ENCODE measurements at regions not wholly inside any gene's neighbourhood (a gene's known extent, or its start where the extent isn't known, plus 50 kb on each side); places are given as distances from the start of the nearest gene placed in this dataset.
"Not testable (repeated sequence)": the region's sequence is repeated elsewhere in the genome, so short reads cannot be mapped to it uniquely, and the experiment has no call there.

GRCh38 chr22:48299124-48299523 lies 1528.5 kb downstream of the BRD1 start:
- DNase-seq (ENCODE audit: low spot score) (no peak), ATAC-seq (ENCODE audit: insufficient number of reproducible peaks, low FRiP score, low read depth) (no peak)
- no peak overlapping the region for H3K27ac ChIP-seq
- TF ChIP-seq, protein P1, sequence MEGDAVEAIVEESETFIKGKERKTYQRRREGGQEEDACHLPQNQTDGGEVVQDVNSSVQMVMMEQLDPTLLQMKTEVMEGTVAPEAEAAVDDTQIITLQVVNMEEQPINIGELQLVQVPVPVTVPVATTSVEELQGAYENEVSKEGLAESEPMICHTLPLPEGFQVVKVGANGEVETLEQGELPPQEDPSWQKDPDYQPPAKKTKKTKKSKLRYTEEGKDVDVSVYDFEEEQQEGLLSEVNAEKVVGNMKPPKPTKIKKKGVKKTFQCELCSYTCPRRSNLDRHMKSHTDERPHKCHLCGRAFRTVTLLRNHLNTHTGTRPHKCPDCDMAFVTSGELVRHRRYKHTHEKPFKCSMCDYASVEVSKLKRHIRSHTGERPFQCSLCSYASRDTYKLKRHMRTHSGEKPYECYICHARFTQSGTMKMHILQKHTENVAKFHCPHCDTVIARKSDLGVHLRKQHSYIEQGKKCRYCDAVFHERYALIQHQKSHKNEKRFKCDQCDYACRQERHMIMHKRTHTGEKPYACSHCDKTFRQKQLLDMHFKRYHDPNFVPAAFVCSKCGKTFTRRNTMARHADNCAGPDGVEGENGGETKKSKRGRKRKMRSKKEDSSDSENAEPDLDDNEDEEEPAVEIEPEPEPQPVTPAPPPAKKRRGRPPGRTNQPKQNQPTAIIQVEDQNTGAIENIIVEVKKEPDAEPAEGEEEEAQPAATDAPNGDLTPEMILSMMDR (IDR thresholded peaks at IDR 0.05) = no peak
- no peaks in the 10 kb centered on the region for H3K27me3 ChIP-seq (replicated peaks; ENCODE audit: insufficient read depth)
- H3K9me3 ChIP-seq = no peaks in the 10 kb centered on the region
- no peaks in the 10 kb centered on the region for H3K36me3 ChIP-seq
- no peaks in the 10 kb centered on the region for H3K4me1 ChIP-seq (ENCODE audit: control insufficient read depth in 1 of 2, low read depth in 2 of 2)
- no peak overlapping the region for H3K4me3 ChIP-seq

DNA sequence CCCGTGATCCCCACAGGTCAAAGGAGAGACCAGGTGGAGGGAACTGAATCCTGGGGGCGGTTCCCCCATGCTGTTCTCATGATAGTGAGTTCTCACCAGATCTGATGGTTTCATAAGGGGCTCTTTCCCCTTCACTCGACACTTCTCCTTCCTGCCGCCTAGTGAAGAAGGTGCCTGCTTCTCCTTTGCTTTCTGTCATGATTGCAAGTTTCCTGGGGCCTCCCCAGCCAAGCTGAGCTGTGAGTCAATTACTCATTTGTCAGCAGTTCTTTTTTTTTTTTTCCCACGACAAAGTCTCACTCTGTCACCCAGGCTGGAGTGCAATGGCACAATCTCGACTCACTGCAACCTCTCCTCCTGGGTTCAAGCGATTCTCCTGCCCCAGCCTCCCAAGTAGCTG lies 1530.4 kb downstream of the BRD1 start:
- ATAC-seq (ENCODE audit: insufficient number of reproducible peaks, low FRiP score, low read depth) (no peak), DNase-seq (ENCODE audit: low spot score) (no peak)
- no peaks in the 10 kb centered on the region for H3K27me3 ChIP-seq (replicated peaks; ENCODE audit: insufficient read depth)
- H3K9me3 ChIP-seq = no peaks in the 10 kb centered on the region
- no peaks in the 10 kb centered on the region for H3K36me3 ChIP-seq
- H3K27ac ChIP-seq = no peak overlapping the region
- TF ChIP-seq, protein P1 (IDR thresholded peaks at IDR 0.05) = no peak
- H3K4me1 ChIP-seq (ENCODE audit: control insufficient read depth in 1 of 2, low read depth in 2 of 2) = no peaks in the 10 kb centered on the region
- no peak overlapping the region for H3K4me3 ChIP-seq

DNA sequence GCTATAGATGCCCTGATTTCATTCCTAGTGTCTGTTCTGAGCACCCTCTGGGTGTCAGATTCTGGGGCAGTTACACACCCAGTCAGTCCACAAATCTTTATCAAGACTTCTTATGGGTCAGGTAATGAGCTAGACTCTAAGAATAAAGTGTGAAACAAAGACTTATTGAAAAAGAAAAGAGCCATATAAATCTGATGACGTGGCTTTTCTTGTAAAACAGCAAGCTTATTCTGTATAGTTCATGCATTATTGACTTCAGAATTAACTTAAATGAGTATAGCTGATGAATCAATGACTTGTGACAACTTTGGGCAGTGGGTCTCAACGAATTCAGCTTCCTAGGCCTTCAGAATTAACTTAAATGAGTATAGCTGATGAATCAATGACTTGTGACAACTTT lies 1527.5 kb downstream of the TBC1D22A start:
- H3K27ac ChIP-seq; ATAC-seq (ENCODE audit: insufficient number of reproducible peaks, low FRiP score, low read depth); H3K4me1 ChIP-seq (ENCODE audit: control insufficient read depth in 1 of 2, low read depth in 2 of 2); H3K4me3 ChIP-seq; H3K36me3 ChIP-seq; DNase-seq (ENCODE audit: low spot score); H3K27me3 ChIP-seq (replicated peaks; ENCODE audit: insufficient read depth); H3K9me3 ChIP-seq: not testable (repeated sequence)

DNA sequence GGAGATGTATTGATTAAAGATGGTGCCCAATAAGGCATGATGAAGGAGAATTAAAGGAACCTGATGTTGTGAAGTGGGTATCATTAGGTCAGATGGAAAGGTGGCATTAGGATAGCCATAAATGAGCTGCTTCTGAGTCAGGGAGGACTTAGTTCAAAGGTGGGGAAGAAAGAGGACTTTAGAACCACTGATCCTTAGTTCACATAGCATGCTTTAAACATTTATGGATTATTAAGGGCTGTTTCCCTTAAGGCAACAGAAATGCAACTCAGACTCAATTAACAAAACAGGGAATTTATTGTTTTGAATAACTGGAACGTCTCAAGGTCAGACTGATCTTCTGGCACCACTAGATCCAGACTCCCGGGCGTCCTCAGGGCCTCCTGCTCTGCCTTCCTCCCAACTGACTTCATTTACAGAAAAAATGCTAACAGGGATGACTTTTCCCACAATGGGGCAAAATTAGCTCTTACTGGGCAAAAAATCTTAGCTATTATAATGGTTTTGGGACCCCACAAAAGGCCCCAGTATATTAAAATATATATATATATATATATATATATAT lies 1526.0 kb downstream of the TBC1D22A start:
- H3K27ac ChIP-seq = no peak overlapping the region
- TF ChIP-seq, protein P1 (IDR thresholded peaks at IDR 0.05) = no peak
- no peaks in the 10 kb centered on the region for H3K4me1 ChIP-seq (ENCODE audit: control insufficient read depth in 1 of 2, low read depth in 2 of 2)
- H3K4me3 ChIP-seq = no peak overlapping the region
- no peaks in the 10 kb centered on the region for H3K9me3 ChIP-seq
- DNase-seq (ENCODE audit: low spot score) (no peak), ATAC-seq (ENCODE audit: insufficient number of reproducible peaks, low FRiP score, low read depth) (no peak)
- H3K27me3 ChIP-seq (replicated peaks; ENCODE audit: insufficient read depth) = no peaks in the 10 kb centered on the region
- no peaks in the 10 kb centered on the region for H3K36me3 ChIP-seq

DNA sequence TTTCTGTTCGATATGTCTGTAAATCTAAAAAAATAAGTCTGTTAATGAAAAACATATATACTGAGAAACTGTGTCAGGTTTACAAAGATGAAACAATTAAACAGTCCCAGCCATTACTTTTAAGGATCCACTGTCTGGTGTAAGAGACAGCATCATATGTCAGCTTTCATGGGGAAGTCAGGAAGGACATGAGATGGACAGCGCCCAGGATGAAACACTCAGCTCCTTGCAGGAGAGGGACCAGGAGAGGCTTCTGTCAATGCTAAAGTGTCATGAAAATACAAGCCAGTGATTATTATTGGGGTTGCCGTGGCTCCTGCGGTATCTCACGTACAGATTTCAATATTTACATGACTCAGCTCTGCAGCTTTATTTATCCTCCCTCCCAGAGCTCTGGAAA lies 1524.6 kb downstream of the TBC1D22A start:
- ATAC-seq (ENCODE audit: insufficient number of reproducible peaks, low FRiP score, low read depth) = no peak
- no peak overlapping the region for H3K27ac ChIP-seq

More for the DNA sequence above, 1524.6 kb downstream of the TBC1D22A start:
- Histone ChIP-seq H3K9me3 (no peaks in the 10 kb centered on the region), H3K27me3 (replicated peaks; ENCODE audit: insufficient read depth) (no peaks in the 10 kb centered on the region), H3K36me3 (no peaks in the 10 kb centered on the region), H3K4me3 (no peak overlapping the region), H3K4me1 (ENCODE audit: control insufficient read depth in 1 of 2, low read depth in 2 of 2) (no peaks in the 10 kb centered on the region)
- TF ChIP-seq, protein P1 (IDR thresholded peaks at IDR 0.05) = no peak
- no peak for DNase-seq (ENCODE audit: low spot score)
